OCI-LY1 (cell line): ENCODE measurements at regions not wholly inside any gene's neighbourhood (a gene's known extent, or its start where the extent isn't known, plus 50 kb on each side); places are given as distances from the start of the nearest gene placed in this dataset.

Source experiments
- H2AFZ ChIP-seq: fragments of 200-600 bp; sonication (generic), shearing (Covaris generic); 2 replicates; pipeline ENCODE4 v1.6.0; 2014; ENCODE audit warnings: antibody characterized with exemption, mild to moderate bottlenecking, low read length
- H3F3A ChIP-seq: fragments of 200-600 bp; sonication (generic), shearing (Covaris generic); 2 replicates; pipeline ENCODE4 v1.6.0; 2014; ENCODE audit warnings: mild to moderate bottlenecking, antibody characterized with exemption, low read length, moderate library complexity; ENCODE audit not compliant: insufficient read depth
- H3K27ac ChIP-seq: fragments of 200-600 bp; sonication (generic); 2 replicates; pipeline ENCODE4 v1.5.1; 2014; ENCODE audit warnings: low read length, mixed run types, mild to moderate bottlenecking, low read depth; ENCODE audit not compliant: poor library complexity, severe bottlenecking
- H3K27me3 ChIP-seq: fragments of 200-600 bp; sonication (generic); 2 replicates; pipeline ENCODE4 v1.6.0; 2014; ENCODE audit warnings: antibody characterized with exemption, mild to moderate bottlenecking, low read length, moderate library complexity; ENCODE audit not compliant: insufficient read depth
- H3K36me3 ChIP-seq: fragments of 200-600 bp; sonication (generic); 2 replicates; pipeline ENCODE4 v1.6.1; 2014; ENCODE audit warnings: mild to moderate bottlenecking, antibody characterized with exemption, low read length, moderate library complexity, mixed read lengths; ENCODE audit not compliant: insufficient read depth
- H3K4me1 ChIP-seq: fragments of 200-600 bp; sonication (generic); 2 replicates; pipeline ENCODE4 v1.5.1; 2014; ENCODE audit warnings: mild to moderate bottlenecking, low read length, moderate library complexity; ENCODE audit not compliant: insufficient read depth, severe bottlenecking
- H3K4me2 ChIP-seq: fragments of 200-600 bp; sonication (generic), shearing (Covaris generic); 2 replicates; pipeline ENCODE4 v1.6.1; 2014; ENCODE audit warnings: low read length
- H3K4me3 ChIP-seq: fragments of 200-600 bp; sonication (generic); 2 replicates; pipeline ENCODE4 v1.5.1; 2014; ENCODE audit warnings: low read length, low read depth, mild to moderate bottlenecking, mixed read lengths; ENCODE audit not compliant: poor library complexity, severe bottlenecking
- H3K79me2 ChIP-seq: fragments of 200-600 bp; shearing (Covaris generic); 2 replicates; pipeline ENCODE4 v1.6.1; 2016; ENCODE audit warnings: mixed run types, low read length, mixed read lengths; ENCODE audit not compliant: insufficient read depth
- H3K9ac ChIP-seq: fragments of 200-600 bp; sonication (generic), shearing (Covaris generic); 2 replicates; pipeline ENCODE4 v1.6.1; 2014; ENCODE audit warnings: mild to moderate bottlenecking, low read length, mixed read lengths
- H3K9me2 ChIP-seq: fragments of 200-600 bp; sonication (generic), shearing (Covaris generic); 2 replicates; pipeline ENCODE4 v1.6.1; 2014; ENCODE audit warnings: low read depth, mild to moderate bottlenecking, low read length, mixed read lengths
- H3K9me3 ChIP-seq: fragments of 200-600 bp; shearing (Covaris generic); 2 replicates; pipeline ENCODE4 v1.6.1; 2014; ENCODE audit warnings: low read length, mixed read lengths
- H4K20me1 ChIP-seq: fragments of 200-600 bp; sonication (generic), shearing (Covaris generic); 2 replicates; pipeline ENCODE4 v1.6.0; 2016; ENCODE audit warnings: mild to moderate bottlenecking, low read length; ENCODE audit not compliant: insufficient read depth
- EZH2 ChIP-seq: fragments of 200-600 bp; sonication (generic), shearing (Covaris generic); IDR thresholded peaks from 2 replicates; pipeline ENCODE4 v1.8.0; 2017; ENCODE audit warnings: borderline replicate concordance, mixed run types, mild to moderate bottlenecking, antibody characterized with exemption, low read length, moderate library complexity, mixed read lengths
- TF ChIP-seq, protein P1 (sequence below): fragments of 200-600 bp; sonication (generic), shearing (Covaris generic); IDR thresholded peaks from 2 replicates; pipeline ENCODE4 v1.5.1; 2017; ENCODE audit warnings: mild to moderate bottlenecking, antibody characterized with exemption, low read length, moderate library complexity, mixed read lengths

GRCh38 chr13:108031865-108032264 lies 183.5 kb downstream of the LIG4 start:
- Histone ChIP-seq H3K4me3 (no peak overlapping the region), H3K27me3 (no peaks in the 10 kb centered on the region), H3K9ac (no peak overlapping the region), H3K36me3 (no peaks in the 10 kb centered on the region), H3F3A (no peaks in the 10 kb centered on the region), H3K27ac (no peak overlapping the region), H3K9me2 (no peaks in the 10 kb centered on the region), H2AFZ (no peak overlapping the region), H3K4me1 (no peaks in the 10 kb centered on the region), H3K79me2 (no peaks in the 10 kb centered on the region), H4K20me1 (no peaks in the 10 kb centered on the region), H3K4me2 (no peak overlapping the region), H3K9me3 (no peaks in the 10 kb centered on the region)
- TF ChIP-seq, protein P1, sequence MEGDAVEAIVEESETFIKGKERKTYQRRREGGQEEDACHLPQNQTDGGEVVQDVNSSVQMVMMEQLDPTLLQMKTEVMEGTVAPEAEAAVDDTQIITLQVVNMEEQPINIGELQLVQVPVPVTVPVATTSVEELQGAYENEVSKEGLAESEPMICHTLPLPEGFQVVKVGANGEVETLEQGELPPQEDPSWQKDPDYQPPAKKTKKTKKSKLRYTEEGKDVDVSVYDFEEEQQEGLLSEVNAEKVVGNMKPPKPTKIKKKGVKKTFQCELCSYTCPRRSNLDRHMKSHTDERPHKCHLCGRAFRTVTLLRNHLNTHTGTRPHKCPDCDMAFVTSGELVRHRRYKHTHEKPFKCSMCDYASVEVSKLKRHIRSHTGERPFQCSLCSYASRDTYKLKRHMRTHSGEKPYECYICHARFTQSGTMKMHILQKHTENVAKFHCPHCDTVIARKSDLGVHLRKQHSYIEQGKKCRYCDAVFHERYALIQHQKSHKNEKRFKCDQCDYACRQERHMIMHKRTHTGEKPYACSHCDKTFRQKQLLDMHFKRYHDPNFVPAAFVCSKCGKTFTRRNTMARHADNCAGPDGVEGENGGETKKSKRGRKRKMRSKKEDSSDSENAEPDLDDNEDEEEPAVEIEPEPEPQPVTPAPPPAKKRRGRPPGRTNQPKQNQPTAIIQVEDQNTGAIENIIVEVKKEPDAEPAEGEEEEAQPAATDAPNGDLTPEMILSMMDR: no peak
- no peak for TF ChIP-seq EZH2

- no peaks in the 10 kb centered on the region for H3K4me1 ChIP-seq
- no peak for TF ChIP-seq EZH2
- TF ChIP-seq, protein P1: no peak
- H3K9me2 ChIP-seq: no peaks in the 10 kb centered on the region
- H3K4me2 ChIP-seq: no peak overlapping the region
- H3K27me3 ChIP-seq: no peaks in the 10 kb centered on the region
- no peaks in the 10 kb centered on the region for H3K9me3 ChIP-seq
- H3K9ac ChIP-seq: no peak overlapping the region
- H4K20me1 ChIP-seq: no peaks in the 10 kb centered on the region
- H3K79me2 ChIP-seq: no peaks in the 10 kb centered on the region
- no peak overlapping the region for H3K27ac ChIP-seq
- no peak overlapping the region for H2AFZ ChIP-seq
- no peak overlapping the region for H3K4me3 ChIP-seq
- no peaks in the 10 kb centered on the region for H3K36me3 ChIP-seq
- no peaks in the 10 kb centered on the region for H3F3A ChIP-seq
Observed at GRCh38 chr13:108030769-108031168, 184.6 kb downstream of the LIG4 start.

DNA sequence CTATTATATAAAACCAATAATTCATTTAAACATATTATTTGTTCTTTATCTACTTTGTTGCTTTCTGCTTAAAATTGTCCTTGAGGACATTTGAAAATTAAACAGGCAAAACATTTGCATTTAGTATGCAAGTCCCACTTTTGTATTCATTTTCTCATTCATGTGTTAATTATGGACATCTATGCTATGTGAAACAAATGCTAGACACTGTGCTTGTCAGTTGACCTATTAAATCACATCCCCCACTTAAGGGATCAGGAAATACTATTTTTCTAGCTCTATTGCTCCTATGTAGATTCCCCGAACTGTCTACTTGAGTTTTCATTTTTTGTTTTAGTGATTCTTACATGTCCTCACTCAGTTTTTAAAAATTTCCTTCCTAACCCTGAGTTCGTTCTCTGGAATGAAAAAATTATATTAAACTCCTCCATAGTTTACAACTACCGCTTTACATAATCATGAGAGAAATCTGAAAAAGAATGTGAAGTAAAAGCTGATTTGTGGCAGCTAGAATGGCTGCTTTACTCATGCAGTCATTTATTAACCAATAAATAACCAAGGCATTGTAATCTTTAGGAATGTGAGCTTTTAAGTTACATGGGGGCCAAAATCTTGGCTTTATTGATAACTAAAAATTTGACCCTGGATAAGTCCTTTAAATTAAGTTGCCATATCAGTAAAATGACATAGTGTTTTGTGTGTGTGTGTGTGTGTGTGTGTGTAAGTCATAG lies 188.5 kb downstream of the LIG4 start:
- Histone ChIP-seq H3K27me3 (no peaks in the 10 kb centered on the region), H3K36me3 (no peaks in the 10 kb centered on the region), H3K9me2 (no peaks in the 10 kb centered on the region), H3K9ac (no peak overlapping the region), H3F3A (no peaks in the 10 kb centered on the region), H3K79me2 (no peaks in the 10 kb centered on the region), H4K20me1 (no peaks in the 10 kb centered on the region), H3K4me1 (no peaks in the 10 kb centered on the region), H2AFZ (no peak overlapping the region), H3K4me3 (no peak overlapping the region), H3K9me3 (no peaks in the 10 kb centered on the region), H3K27ac (no peak overlapping the region), H3K4me2 (no peak overlapping the region)
- no peak for TF ChIP-seq EZH2
- TF ChIP-seq, protein P1: no peak
